Immature natural killer cell (primary cell): ENCODE measurements at regions not wholly inside any gene's neighbourhood (a gene's known extent, or its start where the extent isn't known, plus 50 kb on each side); places are given as distances from the start of the nearest gene placed in this dataset.
"Not testable (repeated sequence)": the region's sequence is repeated elsewhere in the genome, so short reads cannot be mapped to it uniquely, and the experiment has no call there.

Experiments
- DNase-seq, 3 donors: peaks; one replicate each; pipeline ENCODE4 v3.0.0; 2022; ENCODE audit warnings: mixed read lengths in 1 of 3
- H3K27ac Mint-ChIP-seq, 6 donors: one replicate each; pipeline ENCODE4 v1.8.0; 2020; ENCODE audit warnings: mixed read lengths in 6 of 6, mild to moderate bottlenecking in 5 of 6, inconsistent platforms in 4 of 6, moderate library complexity in 3 of 6
- H3K27me3 Mint-ChIP-seq, 3 donors: one replicate each; pipeline ENCODE4 v1.8.0; 2020 to 2021; ENCODE audit warnings: low read depth in 3 of 3, mild to moderate bottlenecking in 3 of 3, mixed read lengths in 3 of 3, moderate library complexity in 3 of 3, inconsistent platforms in 1 of 3
- H3K36me3 Mint-ChIP-seq, 3 donors: one replicate each; pipeline ENCODE4 v1.8.0; 2020; ENCODE audit warnings: mixed read lengths in 3 of 3, inconsistent platforms in 2 of 3, mild to moderate bottlenecking in 2 of 3
- H3K4me1 Mint-ChIP-seq, 2 donors: one replicate each; pipeline ENCODE4 v1.8.0; 2020; ENCODE audit warnings: inconsistent platforms in 2 of 2, mild to moderate bottlenecking in 2 of 2, mixed read lengths in 2 of 2, moderate library complexity in 1 of 2
- H3K4me3 Mint-ChIP-seq, 5 donors: one replicate each; pipeline ENCODE4 v1.8.0; 2020; ENCODE audit warnings: mild to moderate bottlenecking in 5 of 5, mixed read lengths in 5 of 5, inconsistent platforms in 3 of 5, moderate library complexity in 3 of 5
- H3K9me3 Mint-ChIP-seq, 6 donors: one replicate each; pipeline ENCODE4 v1.8.0; 2020; ENCODE audit warnings: mild to moderate bottlenecking in 6 of 6, mixed read lengths in 6 of 6, inconsistent platforms in 4 of 6, moderate library complexity in 3 of 6

DNA sequence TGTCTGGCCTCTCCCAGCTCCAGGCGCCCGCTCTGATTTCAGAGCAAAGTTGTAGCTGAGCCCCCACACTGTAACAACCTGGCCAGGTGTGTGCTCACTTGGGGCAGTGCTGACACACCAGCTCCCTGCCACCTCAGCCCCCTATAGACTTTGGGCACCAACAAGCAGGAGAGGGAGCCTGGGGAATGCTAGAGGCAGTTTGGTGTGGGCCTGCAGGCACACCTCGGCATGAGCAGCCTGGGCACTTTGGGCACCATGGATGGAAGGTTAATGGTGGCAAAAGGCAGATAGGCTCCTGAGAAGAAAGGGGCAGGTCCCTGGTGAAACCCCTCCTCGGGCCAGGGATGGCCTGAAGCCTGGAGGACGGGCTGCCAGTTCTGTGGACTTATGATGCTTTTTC, 212.7 kb upstream of the GNAI1 start:
- Mint-ChIP-seq H3K9me3 (peaks cover 9 to 45% (median 16%) of the 10 kb centered on the region in 6 donors), H3K27ac (no peak overlapping the region), H3K4me1 (no peaks in the 10 kb centered on the region), H3K27me3 (peaks cover 0 to 2% (median 0%) of the 10 kb centered on the region in 3 donors), H3K36me3 (peaks cover 0 to 5% (median 0%) of the 10 kb centered on the region in 3 donors), H3K4me3 (no peak overlapping the region)
- no peak for DNase-seq

- not testable (repeated sequence) for H3K4me3 Mint-ChIP-seq, DNase-seq, H3K4me1 Mint-ChIP-seq, H3K27ac Mint-ChIP-seq, H3K27me3 Mint-ChIP-seq, H3K36me3 Mint-ChIP-seq
- peaks cover 10 to 52% (median 24%) of the 10 kb centered on the region in 6 donors for H3K9me3 Mint-ChIP-seq
Observed at GRCh38 chr7:79918632-79919031, 216.0 kb upstream of the GNAI1 start.

DNA sequence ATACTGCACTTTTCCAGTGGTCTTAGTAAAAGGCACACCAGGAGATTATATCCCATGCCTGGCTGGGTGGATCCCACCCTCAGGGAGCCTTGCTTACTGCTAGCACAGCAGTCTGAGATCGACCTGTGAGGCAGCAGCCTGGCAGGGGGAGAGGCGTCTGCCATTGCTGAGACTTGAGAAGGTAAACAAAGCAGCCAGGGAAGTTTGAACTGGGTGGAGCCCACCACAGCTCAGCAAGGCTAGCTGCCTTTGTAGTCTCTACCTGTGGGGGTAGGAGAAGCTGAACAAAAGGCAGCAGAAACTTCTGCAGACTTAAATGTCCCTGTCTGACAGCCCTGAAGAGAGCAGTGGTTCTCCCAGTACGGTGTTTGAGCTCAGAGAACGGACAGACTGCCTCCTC, 219.3 kb upstream of the GNAI1 start:
- H3K36me3 Mint-ChIP-seq, H3K27me3 Mint-ChIP-seq, H3K27ac Mint-ChIP-seq, DNase-seq, H3K4me3 Mint-ChIP-seq: not testable (repeated sequence)
- peaks cover 12 to 53% (median 24%) of the 10 kb centered on the region in 6 donors for H3K9me3 Mint-ChIP-seq
- peaks cover 5 to 12% of the 10 kb centered on the region in 2 donors for H3K4me1 Mint-ChIP-seq

DNA sequence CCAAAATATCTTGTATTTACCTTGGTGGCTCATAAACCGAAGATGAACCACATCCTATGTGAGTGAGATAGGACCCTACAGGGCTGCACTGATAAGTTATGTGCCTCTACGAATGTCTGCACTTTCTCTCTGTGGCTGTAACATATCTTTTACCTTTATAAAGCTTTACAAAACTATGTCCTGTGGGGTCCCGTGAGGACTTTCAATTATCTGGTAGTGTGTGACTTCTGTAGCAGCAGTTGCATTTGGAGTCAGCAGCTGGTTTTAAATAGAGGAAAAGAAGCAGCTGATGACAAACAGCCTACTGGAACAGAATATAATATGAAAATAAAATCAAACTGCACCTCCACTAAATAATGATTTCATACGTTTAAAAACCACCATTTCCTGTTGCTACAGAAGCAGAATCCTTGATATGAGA, 222.4 kb upstream of the GNAI1 start:
- Mint-ChIP-seq H3K36me3 (peaks cover 0 to 3% (median 0%) of the 10 kb centered on the region in 3 donors), H3K4me1 (peaks cover 5 to 12% of the 10 kb centered on the region in 2 donors), H3K27ac (no peak overlapping the region), H3K27me3 (peaks cover 0 to 7% (median 0%) of the 10 kb centered on the region in 3 donors), H3K4me3 (no peak overlapping the region), H3K9me3 (peaks cover 11 to 56% (median 26%) of the 10 kb centered on the region in 6 donors)
- no peak for DNase-seq

- Mint-ChIP-seq H3K4me3 (no peak overlapping the region), H3K4me1 (peaks cover 5 to 12% of the 10 kb centered on the region in 2 donors), H3K36me3 (no peaks in the 10 kb centered on the region), H3K27ac (no peak overlapping the region), H3K27me3 (peaks cover 0 to 4% (median 0%) of the 10 kb centered on the region in 3 donors), H3K9me3 (peaks cover 9 to 51% (median 24%) of the 10 kb centered on the region in 6 donors)
- no peak for DNase-seq
Observed at GRCh38 chr7:79911420-79911819, 223.2 kb upstream of the GNAI1 start.

GRCh38 chr7:79909176-79909575, 225.5 kb upstream of the GNAI1 start:
- DNase-seq: no peak
- H3K27ac Mint-ChIP-seq: no peak overlapping the region
- no peaks in the 10 kb centered on the region for H3K36me3 Mint-ChIP-seq
- H3K4me3 Mint-ChIP-seq: no peak overlapping the region
- H3K9me3 Mint-ChIP-seq: peaks cover 8 to 42% (median 18%) of the 10 kb centered on the region in 6 donors
- peaks cover 0 to 2% (median 0%) of the 10 kb centered on the region in 3 donors for H3K27me3 Mint-ChIP-seq
- H3K4me1 Mint-ChIP-seq: peaks cover 5 to 12% of the 10 kb centered on the region in 2 donors

DNA sequence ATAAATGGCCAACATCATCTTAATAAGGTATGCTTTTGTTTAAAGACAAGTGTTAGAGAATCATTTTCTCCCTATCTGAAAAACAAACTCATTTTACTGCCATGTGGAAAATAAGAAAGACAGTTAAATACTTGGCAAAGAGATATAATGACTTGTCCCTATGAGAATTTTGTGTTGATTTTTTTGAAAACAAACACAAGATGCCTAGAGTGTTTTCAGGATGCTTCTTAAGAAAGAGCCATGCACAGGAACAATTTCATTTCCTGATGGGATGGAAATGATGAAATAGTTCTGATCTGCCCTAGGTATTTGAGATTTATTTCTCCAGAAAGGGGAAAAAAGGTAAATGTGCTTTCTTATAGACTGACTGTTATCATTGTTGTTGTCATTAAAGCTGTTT, 237.5 kb upstream of the GNAI1 start:
- H3K27ac Mint-ChIP-seq: no peak overlapping the region
- no peaks in the 10 kb centered on the region for H3K27me3 Mint-ChIP-seq

GRCh38 chr7:79893991-79894390, 240.6 kb upstream of the GNAI1 start:
- H3K36me3 Mint-ChIP-seq: no peaks in the 10 kb centered on the region
- DNase-seq: no peak

More for the DNA sequence above, 237.5 kb upstream of the GNAI1 start:
- Mint-ChIP-seq H3K4me3 (no peak overlapping the region), H3K4me1 (no peaks in the 10 kb centered on the region), H3K36me3 (no peaks in the 10 kb centered on the region), H3K9me3 (peaks cover 4 to 57% (median 22%) of the 10 kb centered on the region in 6 donors)
- DNase-seq: no peak

DNA sequence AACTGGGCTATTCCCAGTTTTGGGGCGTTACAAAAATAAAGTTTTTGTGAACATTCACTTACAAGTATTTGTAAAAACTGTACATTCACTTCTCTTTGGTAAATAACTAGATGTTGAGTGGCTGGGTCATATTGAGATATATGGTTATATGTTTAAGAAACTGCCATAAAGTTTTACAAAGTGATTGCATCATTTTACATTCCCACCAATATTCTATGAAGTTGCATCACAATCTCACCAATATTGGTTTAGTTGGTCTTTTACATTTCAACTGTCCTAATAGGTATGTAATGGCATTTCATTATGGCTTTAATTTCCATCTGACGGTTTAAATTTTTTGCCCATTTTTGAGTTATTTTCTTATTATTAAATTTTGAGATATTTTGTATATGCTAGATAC, 251.7 kb upstream of the GNAI1 start:
- H3K36me3 Mint-ChIP-seq: no peaks in the 10 kb centered on the region
- no peak overlapping the region for H3K4me3 Mint-ChIP-seq
- no peaks in the 10 kb centered on the region for H3K27me3 Mint-ChIP-seq
- H3K4me1 Mint-ChIP-seq: no peaks in the 10 kb centered on the region
- DNase-seq: no peak
- H3K27ac Mint-ChIP-seq: no peak overlapping the region
- peaks cover 2 to 26% (median 15%) of the 10 kb centered on the region in 6 donors for H3K9me3 Mint-ChIP-seq

More at GRCh38 chr7:79893991-79894390, 240.6 kb upstream of the GNAI1 start:
- Mint-ChIP-seq H3K9me3 (peaks cover 5 to 43% (median 16%) of the 10 kb centered on the region in 6 donors), H3K4me1 (no peaks in the 10 kb centered on the region), H3K27me3 (no peaks in the 10 kb centered on the region), H3K4me3 (no peak overlapping the region), H3K27ac (no peak overlapping the region)

DNA sequence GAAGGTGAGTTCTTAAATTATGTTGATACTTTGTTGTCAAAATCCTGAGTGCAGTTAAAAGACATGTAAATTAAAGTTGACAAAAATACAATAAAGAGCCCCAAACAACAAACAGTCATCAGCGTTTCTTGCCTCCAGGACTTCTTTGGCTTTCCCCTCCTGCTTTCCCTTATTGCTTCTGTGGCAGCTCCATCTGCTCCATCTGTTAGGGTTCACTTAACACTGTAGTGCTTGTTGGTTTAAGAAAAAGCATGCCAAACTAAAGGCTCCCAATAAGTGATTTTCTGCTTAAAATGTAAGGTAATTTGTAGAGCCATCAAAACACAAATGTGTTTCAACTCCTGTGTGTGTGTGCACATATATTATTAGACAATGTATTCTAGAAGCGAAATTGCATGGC, 254.3 kb upstream of the GNAI1 start:
- H3K36me3 Mint-ChIP-seq: no peaks in the 10 kb centered on the region
- H3K9me3 Mint-ChIP-seq: peaks cover 7 to 25% (median 19%) of the 10 kb centered on the region in 6 donors
- H3K4me1 Mint-ChIP-seq: no peaks in the 10 kb centered on the region
- DNase-seq: no peak
- no peak overlapping the region for H3K27ac Mint-ChIP-seq
- H3K4me3 Mint-ChIP-seq: no peak overlapping the region
- H3K27me3 Mint-ChIP-seq: peaks cover 0 to 2% (median 0%) of the 10 kb centered on the region in 3 donors

DNA sequence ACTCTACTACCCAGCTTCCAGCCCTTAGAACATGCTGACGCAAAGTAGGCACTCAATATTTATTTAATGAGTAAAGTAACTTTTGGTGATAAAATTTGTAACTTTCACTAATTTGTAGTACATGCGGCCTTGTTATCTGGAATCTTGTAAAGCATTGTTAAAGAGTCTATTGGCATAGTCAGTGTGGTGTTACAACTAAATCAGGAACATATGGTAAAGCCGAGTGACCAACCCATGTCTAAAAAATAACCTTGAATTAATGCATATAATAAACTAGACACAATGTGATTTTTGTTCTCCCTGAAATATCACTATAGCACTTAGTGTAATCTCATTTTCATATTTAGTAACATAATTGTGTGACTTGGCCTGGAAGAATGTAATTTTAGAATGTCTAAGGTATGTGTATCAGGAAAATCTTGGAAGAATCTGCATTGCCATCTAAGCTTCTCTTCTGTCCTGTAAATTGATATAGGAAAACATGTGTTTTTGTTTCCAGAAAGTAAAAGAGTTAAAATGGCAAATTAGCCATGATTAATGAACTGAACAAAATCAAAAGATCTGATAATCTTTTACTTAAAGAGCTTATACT, 256.7 kb upstream of the GNAI1 start:
- H3K27ac Mint-ChIP-seq: no peak overlapping the region
- DNase-seq: no peak
- no peak overlapping the region for H3K4me3 Mint-ChIP-seq
- H3K4me1 Mint-ChIP-seq: no peaks in the 10 kb centered on the region
- no peaks in the 10 kb centered on the region for H3K36me3 Mint-ChIP-seq
- H3K9me3 Mint-ChIP-seq: peaks cover 7 to 28% (median 18%) of the 10 kb centered on the region in 6 donors
- peaks cover 0 to 2% (median 0%) of the 10 kb centered on the region in 3 donors for H3K27me3 Mint-ChIP-seq

- H3K27ac Mint-ChIP-seq: no peak overlapping the region
- no peaks in the 10 kb centered on the region for H3K36me3 Mint-ChIP-seq
- H3K4me1 Mint-ChIP-seq: no peaks in the 10 kb centered on the region
- H3K27me3 Mint-ChIP-seq: peaks cover 0 to 2% (median 0%) of the 10 kb centered on the region in 3 donors
- H3K9me3 Mint-ChIP-seq: peaks cover 5 to 28% (median 16%) of the 10 kb centered on the region in 6 donors
- DNase-seq: no peak
- H3K4me3 Mint-ChIP-seq: no peak overlapping the region
Observed at GRCh38 chr7:79876848-79877252, 257.8 kb upstream of the GNAI1 start.

- Mint-ChIP-seq H3K4me3 (no peak overlapping the region), H3K27me3 (peaks cover 0 to 2% (median 0%) of the 10 kb centered on the region in 3 donors), H3K36me3 (peaks cover 0 to 4% (median 0%) of the 10 kb centered on the region in 3 donors), H3K27ac (no peak overlapping the region), H3K9me3 (peaks cover 1 to 31% (median 13%) of the 10 kb centered on the region in 6 donors), H3K4me1 (no peaks in the 10 kb centered on the region)
- DNase-seq: no peak
Observed at GRCh38 chr7:79874797-79875196, 259.8 kb upstream of the GNAI1 start.

- H3K36me3 Mint-ChIP-seq: peaks cover 0 to 4% (median 0%) of the 10 kb centered on the region in 3 donors
- H3K9me3 Mint-ChIP-seq: peaks cover 0 to 20% (median 8%) of the 10 kb centered on the region in 6 donors
- peaks cover 0 to 2% (median 0%) of the 10 kb centered on the region in 3 donors for H3K27me3 Mint-ChIP-seq
- H3K4me1 Mint-ChIP-seq: no peaks in the 10 kb centered on the region
- no peak for DNase-seq
- H3K4me3 Mint-ChIP-seq: no peak overlapping the region
- H3K27ac Mint-ChIP-seq: no peak overlapping the region
Observed at GRCh38 chr7:79872176-79872575, 262.5 kb upstream of the GNAI1 start.

GRCh38 chr7:79868010-79868409, 266.6 kb upstream of the GNAI1 start:
- Mint-ChIP-seq H3K36me3 (peaks cover 0 to 4% (median 0%) of the 10 kb centered on the region in 3 donors), H3K4me1 (no peaks in the 10 kb centered on the region), H3K27me3 (no peaks in the 10 kb centered on the region), H3K9me3 (peaks cover 3 to 16% (median 7%) of the 10 kb centered on the region in 6 donors), H3K4me3 (no peak overlapping the region), H3K27ac (no peak overlapping the region)
- DNase-seq: no peak
